ENCODE measurements at regions not wholly inside any gene's neighbourhood (a gene's known extent, or its start where the extent isn't known, plus 50 kb on each side); places are given as distances from the start of the nearest gene placed in this dataset.

DNA sequence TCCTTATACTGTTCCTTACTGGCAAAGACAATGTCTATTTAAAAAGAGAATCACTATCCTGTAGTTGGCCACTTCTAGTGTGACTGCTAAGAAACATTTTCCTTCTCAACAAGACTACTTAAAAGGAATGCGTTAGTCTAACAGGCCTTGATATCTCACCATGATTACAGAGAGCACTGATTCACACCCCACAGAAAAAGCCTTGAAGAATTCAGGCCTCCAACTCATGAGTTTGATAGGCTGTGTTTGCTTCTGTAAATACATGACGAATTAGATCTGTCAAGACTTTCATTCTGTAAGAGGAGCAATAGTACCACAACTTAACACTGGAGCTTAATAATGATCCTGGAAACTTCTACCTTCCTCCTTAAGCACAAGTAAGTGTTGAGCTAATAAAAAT is 432.8 kb upstream of the NR2F2 start:
- no peaks in the 10 kb centered on the region for H3K27me3 ChIP-seq
- H3K9me3 ChIP-seq (replicated peaks in 1 of 3): no peaks in the 10 kb centered on the region
- H3K27ac ChIP-seq: no peak overlapping the region
- no peaks in the 10 kb centered on the region for H3K4me1 ChIP-seq (replicated peaks in 1 of 2)
- WGBS, 4 donors: 73 to 82% (median 78%) methylated on average over 2 of the region's 2 CpGs
- no peak for DNase-seq
- H3K4me3 ChIP-seq: no peak overlapping the region
- TF ChIP-seq, protein P1, sequence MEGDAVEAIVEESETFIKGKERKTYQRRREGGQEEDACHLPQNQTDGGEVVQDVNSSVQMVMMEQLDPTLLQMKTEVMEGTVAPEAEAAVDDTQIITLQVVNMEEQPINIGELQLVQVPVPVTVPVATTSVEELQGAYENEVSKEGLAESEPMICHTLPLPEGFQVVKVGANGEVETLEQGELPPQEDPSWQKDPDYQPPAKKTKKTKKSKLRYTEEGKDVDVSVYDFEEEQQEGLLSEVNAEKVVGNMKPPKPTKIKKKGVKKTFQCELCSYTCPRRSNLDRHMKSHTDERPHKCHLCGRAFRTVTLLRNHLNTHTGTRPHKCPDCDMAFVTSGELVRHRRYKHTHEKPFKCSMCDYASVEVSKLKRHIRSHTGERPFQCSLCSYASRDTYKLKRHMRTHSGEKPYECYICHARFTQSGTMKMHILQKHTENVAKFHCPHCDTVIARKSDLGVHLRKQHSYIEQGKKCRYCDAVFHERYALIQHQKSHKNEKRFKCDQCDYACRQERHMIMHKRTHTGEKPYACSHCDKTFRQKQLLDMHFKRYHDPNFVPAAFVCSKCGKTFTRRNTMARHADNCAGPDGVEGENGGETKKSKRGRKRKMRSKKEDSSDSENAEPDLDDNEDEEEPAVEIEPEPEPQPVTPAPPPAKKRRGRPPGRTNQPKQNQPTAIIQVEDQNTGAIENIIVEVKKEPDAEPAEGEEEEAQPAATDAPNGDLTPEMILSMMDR (IDR thresholded peaks at IDR 0.05): no peak
- no peak for TF ChIP-seq POLR2A (IDR thresholded peaks at IDR 0.05)
- H3K36me3 ChIP-seq (replicated peaks in 1 of 2): no peaks in the 10 kb centered on the region
- intact Hi-C loops (cut with DNase I): no loop called here

DNA sequence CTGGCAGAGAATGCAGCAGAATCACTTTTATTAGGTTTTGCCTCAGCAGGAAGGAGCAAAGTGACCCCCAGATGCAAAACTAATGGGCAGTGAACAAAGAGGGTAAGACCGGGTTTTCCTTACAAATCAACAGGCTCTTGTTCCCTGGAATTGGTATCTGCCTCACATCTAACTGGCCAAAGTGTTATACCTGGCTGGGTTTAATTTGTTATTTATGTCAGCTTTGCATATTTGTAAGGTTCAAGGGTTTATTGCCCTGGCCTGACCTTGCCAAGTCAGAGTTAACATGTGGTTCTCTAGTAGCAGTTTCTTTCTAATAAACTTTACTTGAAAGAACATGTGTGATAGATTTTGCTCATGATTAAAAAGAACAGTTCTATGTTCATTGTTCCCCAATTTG is 431.7 kb upstream of the NR2F2 start:
- intact Hi-C loops (cut with DNase I): no loop called here
- TF ChIP-seq POLR2A (IDR thresholded peaks at IDR 0.05): no peak
- TF ChIP-seq, protein P1 (IDR thresholded peaks at IDR 0.05): no peak
- H3K4me3 ChIP-seq: no peak overlapping the region

DNA sequence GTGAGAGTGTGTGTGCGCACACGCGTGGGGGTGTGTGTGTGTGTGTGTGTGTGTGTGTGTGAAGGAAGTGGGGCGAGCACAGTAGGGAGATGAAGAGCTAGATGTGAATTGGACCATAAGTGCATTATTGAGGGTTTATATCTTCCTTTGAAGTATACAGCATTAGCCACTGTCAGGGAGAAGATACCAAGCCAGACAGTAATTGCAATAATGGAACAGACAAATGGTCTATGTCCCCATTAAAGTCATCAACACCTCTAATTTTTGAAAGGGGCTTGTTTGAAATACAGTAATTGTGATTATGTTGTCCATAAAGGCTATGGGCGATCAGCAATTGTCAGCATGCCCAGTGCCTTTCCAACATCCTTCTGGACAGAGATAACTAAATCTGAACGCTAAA is 429.2 kb upstream of the NR2F2 start:
- no peak overlapping the region for H3K4me3 ChIP-seq
- H3K36me3 ChIP-seq (replicated peaks in 1 of 2): no peaks in the 10 kb centered on the region
- TF ChIP-seq POLR2A (IDR thresholded peaks at IDR 0.05): no peak
- H3K4me1 ChIP-seq (replicated peaks in 1 of 2): no peaks in the 10 kb centered on the region
- no peaks in the 10 kb centered on the region for H3K27me3 ChIP-seq
- DNase-seq: no peak
- H3K9me3 ChIP-seq (replicated peaks in 1 of 3): no peaks in the 10 kb centered on the region
- 81 to 87% (median 84%) methylated on average over 6 of the region's 6 CpGs for WGBS, 4 donors
- no peak overlapping the region for H3K27ac ChIP-seq
- intact Hi-C loops (cut with DNase I): no loop called here

More for the DNA sequence above, 431.7 kb upstream of the NR2F2 start:
- DNase-seq: no peak
- Histone ChIP-seq H3K9me3 (replicated peaks in 1 of 3) (no peaks in the 10 kb centered on the region), H3K4me1 (replicated peaks in 1 of 2) (no peaks in the 10 kb centered on the region), H3K36me3 (replicated peaks in 1 of 2) (no peaks in the 10 kb centered on the region), H3K27ac (no peak overlapping the region), H3K27me3 (no peaks in the 10 kb centered on the region)
- 94 to 100% (median 97%) methylated on average over 1 of the region's 1 CpG for WGBS, 4 donors

DNA sequence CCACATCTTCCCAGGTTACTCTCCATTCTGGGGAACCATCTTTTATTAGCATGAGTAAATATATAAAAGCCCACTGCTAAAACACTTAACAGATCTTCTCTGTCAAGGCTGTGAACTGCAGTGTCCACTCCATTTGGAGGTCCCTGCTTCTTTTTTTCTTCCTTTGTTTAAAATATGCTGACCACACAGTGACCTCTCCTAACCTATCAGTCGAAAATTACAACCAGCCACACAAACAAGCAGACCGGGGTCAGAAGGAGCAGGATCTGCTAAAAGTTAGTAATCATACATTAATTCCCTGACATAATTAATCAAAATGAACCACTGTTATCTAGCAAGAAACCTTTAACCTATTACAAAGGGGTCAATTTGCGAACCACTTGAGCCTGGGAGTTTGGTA is 427.9 kb upstream of the NR2F2 start:
- intact Hi-C loops (cut with DNase I): no loop called here
- H3K4me1 ChIP-seq (replicated peaks in 1 of 2): no peaks in the 10 kb centered on the region
- H3K27me3 ChIP-seq: no peaks in the 10 kb centered on the region
- DNase-seq: no peak
- 60 to 69% (median 67%) methylated on average over 3 of the region's 3 CpGs for WGBS, 4 donors
- H3K27ac ChIP-seq: no peak overlapping the region
- H3K36me3 ChIP-seq (replicated peaks in 1 of 2): no peaks in the 10 kb centered on the region
- no peaks in the 10 kb centered on the region for H3K9me3 ChIP-seq (replicated peaks in 1 of 3)
- no peak overlapping the region for H3K4me3 ChIP-seq
- no peak for TF ChIP-seq POLR2A (IDR thresholded peaks at IDR 0.05)
- TF ChIP-seq, protein P1 (IDR thresholded peaks at IDR 0.05): no peak

DNA sequence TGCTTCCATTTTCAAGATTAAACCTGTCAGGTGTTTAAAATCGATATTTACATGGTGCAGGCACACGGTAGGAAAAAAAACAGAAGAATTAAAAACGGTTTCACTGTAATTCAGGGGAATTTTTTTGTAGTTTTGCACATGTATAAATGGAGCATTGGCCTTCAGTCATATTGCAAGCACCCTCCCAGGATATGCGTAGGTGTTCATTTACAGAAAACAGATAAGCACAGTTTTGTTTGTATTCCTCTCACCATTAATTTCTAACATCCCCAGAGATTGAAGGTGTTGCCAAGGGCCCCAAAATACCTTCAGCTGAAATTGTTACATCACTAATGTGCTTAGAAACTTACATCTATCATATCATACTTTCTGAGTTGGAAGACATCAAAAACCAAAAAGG is 427.1 kb upstream of the NR2F2 start:
- no peaks in the 10 kb centered on the region for H3K9me3 ChIP-seq (replicated peaks in 1 of 3)
- no peaks in the 10 kb centered on the region for H3K4me1 ChIP-seq (replicated peaks in 1 of 2)
- TF ChIP-seq, protein P1 (IDR thresholded peaks at IDR 0.05): no peak
- TF ChIP-seq POLR2A (IDR thresholded peaks at IDR 0.05): no peak
- WGBS, 4 donors: 74 to 86% (median 79%) methylated on average over 4 of the region's 4 CpGs
- no peak for DNase-seq
- no peak overlapping the region for H3K27ac ChIP-seq
- no peaks in the 10 kb centered on the region for H3K27me3 ChIP-seq
- no peaks in the 10 kb centered on the region for H3K36me3 ChIP-seq (replicated peaks in 1 of 2)
- intact Hi-C loops (cut with DNase I): no loop called here
- no peak overlapping the region for H3K4me3 ChIP-seq
